Skeletal muscle tissue (tissue), 3 donors: ENCODE measurements at regions not wholly inside any gene's neighbourhood (a gene's known extent, or its start where the extent isn't known, plus 50 kb on each side); places are given as distances from the start of the nearest gene placed in this dataset.

Source experiments
- H3K27ac ChIP-seq: one replicate; pipeline ENCODE4 v1.7.0; 2013; ENCODE audit warnings: mild to moderate bottlenecking, low read depth, low read length, inconsistent platforms
- H3K27me3 ChIP-seq, 3 donors: one replicate each; pipeline ENCODE4 v1.7.0; 2013; ENCODE audit warnings: low read length in 3 of 3; ENCODE audit not compliant: control insufficient read depth in 3 of 3, insufficient read depth in 3 of 3
- H3K36me3 ChIP-seq, 3 donors: one replicate each; pipeline ENCODE4 v1.7.0; 2013; ENCODE audit warnings: low read length in 3 of 3; ENCODE audit not compliant: control insufficient read depth in 3 of 3, insufficient read depth in 3 of 3
- H3K4me1 ChIP-seq, 3 donors: one replicate each; pipeline ENCODE4 v1.7.0; 2013; ENCODE audit warnings: low read length in 3 of 3, mild to moderate bottlenecking in 3 of 3; ENCODE audit not compliant: control insufficient read depth in 3 of 3, insufficient read depth in 3 of 3
- H3K4me3 ChIP-seq, 3 donors: one replicate each; pipeline ENCODE4 v1.7.0; 2013; ENCODE audit warnings: low read length in 3 of 3
- H3K9ac ChIP-seq, 3 donors: one replicate each; pipeline ENCODE4 v1.7.0; 2013; ENCODE audit warnings: low read length in 3 of 3, mild to moderate bottlenecking in 3 of 3, moderate library complexity in 2 of 3, low read depth in 1 of 3
- H3K9me3 ChIP-seq, 3 donors: one replicate each; pipeline ENCODE4 v1.7.0; 2013; ENCODE audit warnings: low read length in 3 of 3; ENCODE audit not compliant: control insufficient read depth in 3 of 3
- donor health status: Osteomylitis.

DNA sequence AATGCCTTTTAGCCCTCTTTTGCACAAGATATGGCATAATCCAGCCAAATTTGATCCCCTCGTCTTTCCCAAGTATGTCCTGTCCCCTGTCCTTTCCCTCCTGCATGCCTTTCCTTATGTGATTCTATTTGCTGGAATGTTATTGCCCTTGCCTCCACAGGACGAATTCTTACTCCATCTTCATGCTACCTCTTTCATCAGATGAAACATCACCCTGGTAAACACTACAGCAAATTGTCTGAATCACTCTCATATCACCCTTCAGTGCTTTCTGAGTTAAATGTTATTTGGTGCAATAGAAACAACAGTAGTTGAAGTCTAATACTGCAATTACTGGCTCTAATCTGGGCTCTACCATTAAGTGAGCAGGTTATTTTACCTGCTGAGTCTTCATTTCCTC is 52.2 kb upstream of the FAT1 start:
- Histone ChIP-seq H3K36me3 (no peaks in the 10 kb centered on the region), H3K4me3 (no peak overlapping the region), H3K27ac (no peak overlapping the region), H3K4me1 (no peaks in the 10 kb centered on the region), H3K9ac (no peak overlapping the region), H3K9me3 (no peaks in the 10 kb centered on the region), H3K27me3 (no peaks in the 10 kb centered on the region)

GRCh38 chr4:186778134-186778533 is 54.5 kb upstream of the FAT1 start:
- Histone ChIP-seq H3K27me3 (no peaks in the 10 kb centered on the region), H3K9ac (no peak overlapping the region), H3K4me3 (no peak overlapping the region), H3K27ac (no peak overlapping the region), H3K36me3 (no peaks in the 10 kb centered on the region), H3K4me1 (no peaks in the 10 kb centered on the region), H3K9me3 (no peaks in the 10 kb centered on the region)

GRCh38 chr4:186780291-186781031 is 56.8 kb upstream of the FAT1 start:
- no peak overlapping the region for H3K27ac ChIP-seq
- no peaks in the 10 kb centered on the region for H3K4me1 ChIP-seq
- no peaks in the 10 kb centered on the region for H3K27me3 ChIP-seq
- H3K9ac ChIP-seq, result no peak overlapping the region
- no peaks in the 10 kb centered on the region for H3K9me3 ChIP-seq
- H3K36me3 ChIP-seq, result no peaks in the 10 kb centered on the region
- no peak overlapping the region for H3K4me3 ChIP-seq

- H3K9me3 ChIP-seq, result no peaks in the 10 kb centered on the region
- no peak overlapping the region for H3K4me3 ChIP-seq
- no peak overlapping the region for H3K27ac ChIP-seq
- no peaks in the 10 kb centered on the region for H3K27me3 ChIP-seq
- H3K4me1 ChIP-seq, result no peaks in the 10 kb centered on the region
- no peaks in the 10 kb centered on the region for H3K36me3 ChIP-seq
- no peak overlapping the region for H3K9ac ChIP-seq
Observed at GRCh38 chr4:186781032-186781917, 57.6 kb upstream of the FAT1 start.

- H3K9ac ChIP-seq, result no peak overlapping the region
- no peaks in the 10 kb centered on the region for H3K4me1 ChIP-seq
- H3K27ac ChIP-seq, result no peak overlapping the region
- H3K9me3 ChIP-seq, result no peaks in the 10 kb centered on the region
- H3K4me3 ChIP-seq, result no peak overlapping the region
- no peaks in the 10 kb centered on the region for H3K36me3 ChIP-seq
- no peaks in the 10 kb centered on the region for H3K27me3 ChIP-seq
Observed at GRCh38 chr4:186782302-186782701, 58.6 kb upstream of the FAT1 start.

DNA sequence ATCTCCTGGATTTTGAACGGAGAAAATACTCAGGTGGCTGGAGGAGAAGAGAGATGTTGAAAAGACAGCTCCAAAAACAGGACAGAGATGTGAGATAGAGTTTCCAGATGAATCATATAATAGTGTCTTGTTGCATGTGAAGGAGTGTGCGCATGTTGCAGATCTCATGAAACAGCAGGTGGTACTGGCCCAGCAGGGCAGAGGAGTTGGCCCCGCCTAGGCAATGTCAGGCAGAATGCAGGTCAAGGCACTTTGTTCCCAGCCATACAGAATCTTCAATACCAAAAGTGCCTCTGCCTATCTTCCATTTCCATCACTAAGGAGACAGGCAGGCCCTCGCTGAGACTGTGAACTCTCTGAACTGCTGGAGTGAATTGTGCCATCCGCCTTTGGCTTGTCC is 63.9 kb upstream of the FAT1 start:
- no peaks in the 10 kb centered on the region for H3K36me3 ChIP-seq
- no peaks in the 10 kb centered on the region for H3K27me3 ChIP-seq
- H3K4me3 ChIP-seq, result no peak overlapping the region
- no peak overlapping the region for H3K9ac ChIP-seq
- H3K9me3 ChIP-seq, result no peaks in the 10 kb centered on the region
- no peak overlapping the region for H3K27ac ChIP-seq
- H3K4me1 ChIP-seq, result no peaks in the 10 kb centered on the region

GRCh38 chr4:186789651-186790050 is 66.0 kb upstream of the FAT1 start:
- Histone ChIP-seq H3K36me3 (no peaks in the 10 kb centered on the region), H3K27ac (no peak overlapping the region), H3K9me3 (no peaks in the 10 kb centered on the region), H3K4me3 (no peak overlapping the region), H3K9ac (no peak overlapping the region), H3K4me1 (no peaks in the 10 kb centered on the region), H3K27me3 (no peaks in the 10 kb centered on the region)

DNA sequence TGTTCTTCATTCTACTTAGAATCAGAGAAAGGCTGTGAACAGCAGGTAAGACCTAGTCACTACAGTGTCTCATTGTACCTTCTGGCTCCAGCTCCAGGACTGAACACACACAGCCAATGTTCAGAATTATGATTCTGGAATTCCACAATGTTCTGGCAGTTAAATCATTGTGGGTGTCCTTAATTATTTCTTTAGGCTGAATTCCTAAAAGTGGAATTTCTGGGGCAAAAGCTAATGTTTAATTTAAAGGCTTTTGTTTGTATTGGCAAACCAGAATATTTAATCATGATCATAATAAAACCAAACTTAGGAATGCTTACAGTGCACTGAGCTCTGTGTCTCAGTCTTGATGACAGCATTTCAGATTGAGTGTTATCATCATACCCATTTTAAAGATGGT is 67.0 kb upstream of the FAT1 start:
- H3K27ac ChIP-seq, result no peak overlapping the region
- no peaks in the 10 kb centered on the region for H3K36me3 ChIP-seq
- H3K4me1 ChIP-seq, result no peaks in the 10 kb centered on the region
- H3K27me3 ChIP-seq, result no peaks in the 10 kb centered on the region
- no peaks in the 10 kb centered on the region for H3K9me3 ChIP-seq
- H3K9ac ChIP-seq, result no peak overlapping the region
- H3K4me3 ChIP-seq, result no peak overlapping the region

- Histone ChIP-seq H3K27me3 (no peaks in the 10 kb centered on the region), H3K9ac (no peak overlapping the region), H3K4me3 (no peak overlapping the region), H3K9me3 (no peaks in the 10 kb centered on the region), H3K27ac (no peak overlapping the region), H3K36me3 (no peaks in the 10 kb centered on the region), H3K4me1 (no peaks in the 10 kb centered on the region)
Observed at GRCh38 chr4:186792728-186793366, 69.2 kb upstream of the FAT1 start.
